HG03045 (cell line): ENCODE measurements at regions not wholly inside any gene's neighbourhood (a gene's known extent, or its start where the extent isn't known, plus 50 kb on each side); places are given as distances from the start of the nearest gene placed in this dataset.
"Not testable (repeated sequence)": the region's sequence is repeated elsewhere in the genome, so short reads cannot be mapped to it uniquely, and the experiment has no call there.

Source experiments
- ATAC-seq: cut with Tn5 transposase; IDR thresholded peaks from one replicate; pipeline ENCODE4 v1.9.1; 2021; ENCODE audit warnings: mild to moderate bottlenecking, moderate library complexity; ENCODE audit not compliant: unreplicated experiment

GRCh38 chr10:123375097-123375496 lies 220.9 kb downstream of the BUB3 start:
- no peak for ATAC-seq

GRCh38 chr10:123375738-123376137 lies 221.5 kb downstream of the BUB3 start:
- no peak for ATAC-seq

DNA sequence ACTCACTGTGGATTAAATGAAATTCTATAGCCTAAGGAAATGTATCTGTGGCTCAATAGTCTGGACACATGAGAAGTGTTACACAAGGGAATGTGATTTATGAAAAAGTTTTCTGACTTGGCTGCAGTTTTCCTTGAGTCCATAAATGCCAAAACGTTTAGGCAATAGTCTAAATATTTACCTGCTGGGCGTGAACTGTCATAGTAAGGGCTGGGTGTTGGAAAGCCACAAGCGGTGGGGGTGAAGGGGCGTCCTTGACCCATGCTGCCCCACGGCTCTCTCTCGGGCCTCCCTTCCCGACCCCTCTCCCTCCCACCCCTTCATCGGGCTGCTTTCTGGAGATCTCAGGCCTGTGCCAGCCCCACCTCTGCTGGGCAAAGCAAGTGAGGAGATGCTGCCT lies 223.7 kb downstream of the BUB3 start:
- no peak for ATAC-seq

DNA sequence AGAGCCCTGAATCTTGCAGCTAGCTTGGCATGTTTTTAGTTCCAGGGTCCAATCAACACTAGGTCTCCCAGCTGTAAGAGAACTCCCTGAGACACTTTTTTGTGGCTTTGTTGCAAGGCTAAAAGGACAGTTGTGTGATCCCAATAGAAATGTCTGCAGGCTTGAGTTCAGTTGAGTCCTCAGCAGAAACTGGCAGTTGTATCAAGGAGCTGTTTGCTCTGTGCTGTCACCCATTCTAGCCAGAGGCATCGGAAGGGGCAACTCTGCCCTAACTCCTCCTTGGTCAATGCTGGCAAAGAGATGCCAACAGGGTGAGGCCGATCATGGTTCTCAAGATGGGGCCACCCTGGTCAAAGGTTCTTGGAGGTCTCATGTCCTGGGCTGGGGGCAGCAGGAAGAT lies 224.1 kb downstream of the BUB3 start:
- ATAC-seq: no peak

DNA sequence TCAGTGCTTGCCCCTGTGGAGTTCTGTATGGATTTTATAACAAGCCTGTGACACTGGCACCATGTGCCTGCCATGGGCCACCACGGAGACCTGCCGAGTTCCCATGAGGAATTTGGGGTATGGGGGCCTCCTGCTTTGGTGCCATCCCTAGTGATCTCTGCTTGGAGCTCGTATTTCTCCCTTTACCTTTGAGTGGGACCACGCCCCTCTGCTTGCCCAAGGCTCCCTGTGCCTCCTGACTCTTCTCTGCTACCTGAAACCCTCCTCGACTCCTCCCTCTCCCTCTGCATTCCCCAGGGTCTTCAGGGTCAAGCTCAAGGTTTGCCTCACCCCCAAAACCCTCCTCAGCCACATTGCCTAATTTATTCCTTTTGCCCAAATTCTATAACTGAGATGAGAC lies 225.0 kb downstream of the BUB3 start:
- no peak for ATAC-seq

GRCh38 chr10:123380491-123381085 lies 226.4 kb downstream of the BUB3 start:
- ATAC-seq: no peak

DNA sequence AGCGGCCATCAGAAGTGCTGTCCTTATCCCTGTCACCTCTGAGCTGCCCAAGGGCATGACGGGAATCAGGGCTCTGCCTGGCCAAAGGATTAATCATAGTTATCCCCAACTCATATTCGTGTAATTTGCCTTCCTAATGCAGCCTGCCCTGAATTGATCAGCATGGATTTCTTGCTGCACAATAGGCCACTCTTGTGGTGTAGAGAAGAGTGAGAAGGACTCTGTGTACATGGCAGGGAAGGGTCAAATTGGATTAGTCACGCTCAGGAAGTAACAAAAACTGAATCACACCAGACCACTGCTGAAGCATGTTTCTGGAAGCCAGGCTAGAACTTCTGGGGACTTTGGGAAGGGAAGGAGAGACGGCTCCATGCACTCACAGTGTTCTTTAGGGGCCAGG lies 227.0 kb downstream of the BUB3 start:
- ATAC-seq: no peak

GRCh38 chr10:123382491-123382890 lies 228.3 kb downstream of the BUB3 start:
- no peak for ATAC-seq

- ATAC-seq: no peak
These were observed 231.4 kb downstream of the BUB3 start for GRCh38 chr10:123385508-123386080.

GRCh38 chr10:123389520-123389919 lies 235.3 kb downstream of the BUB3 start:
- no peak for ATAC-seq

- no peak for ATAC-seq
These were observed 236.1 kb downstream of the BUB3 start for GRCh38 chr10:123390332-123390731.

DNA sequence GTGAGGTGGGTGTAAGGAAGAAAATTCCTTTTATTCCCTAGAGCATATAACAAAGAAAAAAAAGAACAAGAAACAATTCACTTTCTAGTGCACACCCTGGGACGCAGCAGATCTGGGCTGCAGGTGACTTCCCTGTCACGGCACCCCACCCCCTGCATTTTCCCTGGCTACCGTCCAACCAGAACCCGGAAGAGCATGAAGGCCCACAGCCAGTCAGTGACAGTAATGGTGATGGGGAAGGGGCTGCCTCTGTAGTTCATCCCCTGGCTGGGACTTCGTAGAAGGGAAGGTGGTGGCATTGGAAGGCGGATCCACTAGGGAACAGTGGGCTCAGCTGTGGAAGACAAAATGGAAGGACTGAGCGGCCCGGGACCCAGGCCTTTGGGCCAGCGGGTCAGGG lies 236.7 kb downstream of the BUB3 start:
- ATAC-seq: no peak

- ATAC-seq: peak; percentile 28
These were observed 237.2 kb downstream of the BUB3 start for GRCh38 chr10:123391275-123392028.

DNA sequence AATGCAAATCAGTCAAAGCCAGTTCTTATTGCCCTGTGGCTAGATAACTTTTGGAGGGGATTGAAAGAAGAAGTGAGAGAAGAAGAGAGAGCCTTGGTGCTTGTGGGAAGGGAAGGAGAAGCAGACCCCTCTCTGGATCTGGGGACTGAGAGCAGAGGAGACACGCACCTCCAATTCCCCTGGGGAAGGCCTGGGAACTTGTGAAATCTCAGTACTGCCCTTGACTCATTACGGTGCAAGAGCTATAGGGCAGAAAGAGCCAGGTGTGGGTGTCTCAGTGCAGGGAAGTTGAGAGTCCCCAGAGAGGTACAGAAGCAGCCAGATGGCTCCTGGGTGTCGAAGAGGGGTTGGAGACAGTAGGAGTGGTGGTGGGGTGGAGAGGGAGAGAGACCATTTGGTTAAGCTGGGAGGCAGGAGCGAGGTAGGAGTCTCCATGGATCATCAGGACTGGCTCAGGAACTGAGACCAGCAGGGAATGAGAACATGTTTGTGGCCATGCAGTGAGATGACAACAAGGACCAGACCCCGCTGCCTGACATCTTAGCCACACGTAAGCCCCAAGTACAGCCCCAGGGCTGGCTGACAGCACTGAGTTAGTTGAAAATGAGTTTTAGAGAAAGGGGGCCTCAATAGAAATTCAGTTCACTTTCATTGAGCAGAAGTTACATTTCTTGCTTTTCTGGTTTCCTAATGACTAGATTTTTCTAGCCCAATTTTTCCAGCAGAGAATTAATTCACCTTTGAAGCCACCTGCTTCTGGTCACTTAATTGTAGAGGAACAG lies 238.2 kb downstream of the BUB3 start:
- peak; percentile 88 for ATAC-seq

DNA sequence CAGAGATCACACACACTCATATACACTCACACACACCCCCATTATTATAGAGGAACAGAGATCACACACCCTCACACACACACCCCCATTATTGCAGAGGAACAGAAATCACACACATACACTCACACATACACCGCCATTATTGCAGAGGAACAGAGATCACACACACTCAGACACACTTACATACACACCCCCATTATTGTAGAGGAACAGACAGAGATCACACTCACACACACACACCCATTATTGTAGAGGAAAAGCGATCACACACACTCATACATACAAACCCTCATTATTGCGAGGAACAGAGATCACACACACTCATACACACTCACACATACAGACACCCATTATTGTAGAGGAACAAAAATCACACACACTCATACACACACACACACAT lies 239.0 kb downstream of the BUB3 start:
- no peak for ATAC-seq

DNA sequence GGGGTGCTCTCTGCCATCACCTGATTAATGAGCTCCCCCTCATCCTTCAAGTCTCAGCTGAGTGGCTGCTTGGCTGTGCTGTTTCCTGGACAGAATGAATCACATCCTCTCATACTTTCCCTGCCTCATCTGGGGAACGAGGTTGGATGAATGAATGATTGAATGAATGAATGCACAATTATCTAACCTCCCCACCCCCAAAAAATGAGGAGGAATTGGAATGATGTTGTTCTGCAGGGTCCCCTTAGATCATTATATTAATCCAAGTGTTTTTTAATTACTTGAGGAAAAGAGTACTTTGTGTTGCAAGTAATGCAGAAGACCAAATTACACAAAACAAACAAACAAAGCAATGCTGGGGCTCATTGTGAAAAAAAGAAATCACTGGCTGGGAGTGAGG lies 240.2 kb downstream of the BUB3 start:
- no peak for ATAC-seq

- not testable (repeated sequence) for ATAC-seq
These were observed 241.0 kb downstream of the BUB3 start for GRCh38 chr10:123395234-123395633.

DNA sequence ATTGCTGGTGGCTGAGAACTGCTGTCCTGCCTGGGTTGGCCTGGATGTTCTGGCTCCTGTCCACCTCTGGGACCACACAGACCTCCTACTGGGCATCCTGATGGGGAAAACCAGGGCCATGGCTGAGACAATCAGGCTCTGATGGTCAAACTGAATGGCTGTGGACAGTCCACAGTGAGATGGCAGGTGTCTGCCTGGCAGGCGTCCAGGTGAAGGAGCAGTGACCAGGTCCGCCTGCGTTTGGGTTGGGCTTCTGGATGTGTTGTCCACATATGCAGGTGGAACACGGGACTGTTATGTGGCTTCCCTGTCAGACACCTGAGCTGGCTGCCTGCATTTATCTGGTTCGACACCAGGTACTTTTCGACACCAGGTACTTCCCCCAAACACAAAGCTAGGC lies 241.7 kb downstream of the BUB3 start:
- ATAC-seq: no peak

DNA sequence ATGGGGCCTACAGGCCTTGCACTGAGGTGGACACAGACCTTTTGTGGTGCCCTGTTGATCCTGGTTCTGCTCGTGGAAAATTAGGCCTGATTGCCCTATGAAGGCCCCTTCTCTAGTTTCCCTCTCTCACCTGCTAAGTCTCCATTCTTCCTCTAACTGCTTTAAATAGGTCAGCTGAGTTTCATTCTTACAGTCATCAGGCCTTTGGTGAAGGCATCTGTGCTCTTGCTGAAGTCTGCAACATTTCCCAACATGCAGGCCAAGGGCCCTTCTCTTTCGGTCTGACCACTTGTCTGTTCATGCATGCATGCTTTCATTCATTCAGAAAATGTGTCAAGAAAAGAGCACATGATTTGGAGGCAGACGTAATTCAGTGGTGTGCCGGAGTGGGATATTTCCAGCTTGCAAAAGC lies 244.0 kb downstream of the BUB3 start:
- ATAC-seq: peak; percentile 80

GRCh38 chr10:123398756-123399155 lies 244.6 kb downstream of the BUB3 start:
- ATAC-seq: no peak

DNA sequence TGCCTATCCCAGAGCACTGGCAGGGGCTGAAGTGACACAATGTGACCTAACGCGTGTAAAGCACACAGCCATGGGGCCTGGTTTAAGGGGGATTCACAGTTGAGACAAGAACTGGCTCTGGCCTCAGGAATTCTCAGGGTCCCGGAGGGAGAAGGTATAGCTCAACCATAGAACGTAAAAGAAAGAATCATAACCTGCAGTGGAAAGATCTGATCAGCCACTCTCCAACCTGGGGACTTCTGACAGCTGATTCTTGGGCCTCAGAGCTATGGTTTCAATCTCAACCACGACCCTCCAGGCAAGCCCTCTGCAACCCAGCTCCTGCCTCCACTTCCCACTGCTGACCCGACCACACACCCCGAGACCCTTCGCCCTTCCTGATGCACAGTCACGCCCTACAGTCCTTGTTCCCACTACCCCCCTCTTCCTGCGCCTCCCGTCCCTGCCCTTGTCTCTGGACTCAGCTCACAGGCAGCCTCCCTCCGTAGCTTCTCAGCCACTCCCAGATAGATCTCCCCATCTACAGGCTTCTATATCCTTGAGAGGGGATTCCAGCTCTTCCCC lies 245.2 kb downstream of the BUB3 start:
- ATAC-seq: no peak
